OCI-LY7 (cell line): ENCODE measurements at regions not wholly inside any gene's neighbourhood (a gene's known extent, or its start where the extent isn't known, plus 50 kb on each side); places are given as distances from the start of the nearest gene placed in this dataset.

Source experiments
- BruUV-seq: library from RNA; stranded (reverse); fragments of 400-500 nt; replicated peaks from 2 replicates; lab custom pipeline; 2021; lab: Mats Ljungman, UMichigan
- CTCF ChIA-PET: fragments of 300-600 bp; sonication (Branson Sonifier 250); formaldehyde crosslinking; loops from one replicate; lab custom pipeline; 2022; ENCODE audit warnings: antibody characterized with exemption; ENCODE audit not compliant: unreplicated experiment; lab: Charles Lee
- POLR2A ChIA-PET: fragments of 300-600 bp; sonication (Branson Sonifier 250); formaldehyde crosslinking; loops from one replicate; lab custom pipeline; 2022; ENCODE audit warnings: antibody characterized with exemption; lab: Charles Lee
- DNase-seq: peaks from one replicate; pipeline ENCODE4 v3.0.0-alpha.2; 2015; ENCODE audit warnings: low spot score
- H2AFZ ChIP-seq: fragments of 200-600 bp; sonication (generic), shearing (Covaris generic); 2 replicates; pipeline ENCODE4 v1.6.1; 2014; ENCODE audit warnings: mild to moderate bottlenecking, antibody characterized with exemption, low read length, moderate library complexity
- H3K27ac ChIP-seq: fragments of 200-600 bp; sonication (generic); 2 replicates; pipeline ENCODE4 v1.5.1; 2014; ENCODE audit warnings: mixed run types, low read depth, mild to moderate bottlenecking, moderate library complexity, low read length, inconsistent platforms; ENCODE audit not compliant: poor library complexity, severe bottlenecking
- H3K36me3 ChIP-seq: fragments of 200-600 bp; sonication (generic); 2 replicates; pipeline ENCODE4 v1.6.1; 2014; ENCODE audit warnings: mild to moderate bottlenecking, antibody characterized with exemption, low read length, moderate library complexity, mixed read lengths; ENCODE audit not compliant: insufficient read depth
- H3K4me1 ChIP-seq: fragments of 200-600 bp; sonication (generic); 2 replicates; pipeline ENCODE4 v1.5.1; 2014; ENCODE audit warnings: mild to moderate bottlenecking, low read length; ENCODE audit not compliant: insufficient read depth, poor library complexity, severe bottlenecking
- H3K4me2 ChIP-seq: fragments of 200-600 bp; sonication (generic); 2 replicates; pipeline ENCODE4 v1.6.1; 2014; ENCODE audit warnings: mild to moderate bottlenecking, low read length
- H3K4me3 ChIP-seq: fragments of 200-600 bp; sonication (generic); 2 replicates; pipeline ENCODE4 v1.5.1; 2014; ENCODE audit warnings: mild to moderate bottlenecking, low read depth, low read length; ENCODE audit not compliant: poor library complexity, severe bottlenecking
- H3K79me2 ChIP-seq: fragments of 200-600 bp; sonication (generic); 2 replicates; pipeline ENCODE4 v1.6.1; 2016; ENCODE audit warnings: low read depth, mild to moderate bottlenecking, low read length, moderate library complexity, mixed read lengths; ENCODE audit not compliant: insufficient read depth
- H3K9me2 ChIP-seq: fragments of 200-600 bp; sonication (generic); 2 replicates; pipeline ENCODE4 v1.6.1; 2016; ENCODE audit warnings: mild to moderate bottlenecking, low read length, mixed read lengths; ENCODE audit not compliant: insufficient read depth
- H3K9me3 ChIP-seq: fragments of 200-600 bp; sonication (generic); 2 replicates; pipeline ENCODE4 v1.6.1; 2014; ENCODE audit warnings: mild to moderate bottlenecking, mixed run types, low read length, mixed read lengths
- H4K20me1 ChIP-seq: fragments of 200-600 bp; sonication (generic); 2 replicates; pipeline ENCODE4 v1.6.1; 2014; ENCODE audit warnings: mild to moderate bottlenecking, antibody characterized with exemption, low read length, moderate library complexity, mixed read lengths; ENCODE audit not compliant: insufficient read depth
- EZH2phosphoT487 ChIP-seq: fragments of 200-600 bp; sonication (generic); IDR thresholded peaks from 2 replicates; pipeline ENCODE4 v1.6.1; 2018; ENCODE audit warnings: low read depth, borderline replicate concordance, mild to moderate bottlenecking, mixed run types, antibody characterized with exemption, low read length, moderate library complexity, mixed read lengths
- intact Hi-C: fragments of 100-400 bp; cut with micrococcal nuclease; formaldehyde crosslinking; loops from one replicate; pipeline ENCODE4 v1.10.0; 2022; ENCODE audit not compliant: unreplicated experiment
- TF ChIP-seq, protein P1 (sequence below): fragments of 200-600 bp; sonication (generic); conservative IDR thresholded peaks from 2 replicates; pipeline ENCODE4 v1.5.1; 2014; ENCODE audit warnings: mild to moderate bottlenecking, antibody characterized with exemption, low read length, moderate library complexity, mixed read lengths

DNA sequence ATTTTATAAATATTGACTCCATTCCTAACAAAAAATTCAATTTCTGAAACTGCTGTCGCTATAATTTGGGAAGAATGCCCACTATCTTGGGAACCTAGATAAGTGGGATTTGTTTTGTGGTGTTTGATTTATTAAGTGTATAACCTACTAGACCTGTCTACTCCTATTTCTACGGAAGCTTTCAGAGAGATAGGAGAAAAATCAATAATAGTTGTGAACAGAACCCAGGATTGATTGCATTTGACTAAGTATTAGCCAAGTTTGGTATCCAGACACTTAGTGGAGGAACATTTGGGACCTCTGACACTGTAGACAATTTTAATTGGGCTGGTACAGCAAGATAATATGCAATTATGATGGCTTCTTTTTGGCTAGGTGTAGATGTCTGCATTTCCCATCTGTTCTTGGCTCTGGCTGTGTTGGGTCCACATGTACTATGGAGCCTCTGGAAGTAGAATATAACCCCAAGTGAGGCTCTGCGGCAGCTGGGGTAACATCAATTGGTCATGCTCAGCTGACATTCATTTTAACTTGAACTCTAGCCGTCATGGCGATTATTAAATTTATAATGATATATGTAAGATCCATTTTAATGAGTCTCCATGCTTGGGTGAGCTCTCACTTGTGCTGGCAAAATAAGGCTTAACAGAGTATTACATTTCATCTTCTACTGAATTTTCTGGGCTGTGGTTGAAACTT is 111.5 kb upstream of the E2F8 start:
- Histone ChIP-seq H3K4me3 (no peak overlapping the region), H3K4me1 (no peaks in the 10 kb centered on the region), H2AFZ (no peak overlapping the region), H4K20me1 (no peaks in the 10 kb centered on the region), H3K36me3 (no peaks in the 10 kb centered on the region), H3K27ac (no peak overlapping the region), H3K9me2 (no peaks in the 10 kb centered on the region), H3K4me2 (no peak overlapping the region), H3K9me3 (no peaks in the 10 kb centered on the region), H3K79me2 (no peaks in the 10 kb centered on the region)
- no peak for DNase-seq
- TF ChIP-seq, protein P1, sequence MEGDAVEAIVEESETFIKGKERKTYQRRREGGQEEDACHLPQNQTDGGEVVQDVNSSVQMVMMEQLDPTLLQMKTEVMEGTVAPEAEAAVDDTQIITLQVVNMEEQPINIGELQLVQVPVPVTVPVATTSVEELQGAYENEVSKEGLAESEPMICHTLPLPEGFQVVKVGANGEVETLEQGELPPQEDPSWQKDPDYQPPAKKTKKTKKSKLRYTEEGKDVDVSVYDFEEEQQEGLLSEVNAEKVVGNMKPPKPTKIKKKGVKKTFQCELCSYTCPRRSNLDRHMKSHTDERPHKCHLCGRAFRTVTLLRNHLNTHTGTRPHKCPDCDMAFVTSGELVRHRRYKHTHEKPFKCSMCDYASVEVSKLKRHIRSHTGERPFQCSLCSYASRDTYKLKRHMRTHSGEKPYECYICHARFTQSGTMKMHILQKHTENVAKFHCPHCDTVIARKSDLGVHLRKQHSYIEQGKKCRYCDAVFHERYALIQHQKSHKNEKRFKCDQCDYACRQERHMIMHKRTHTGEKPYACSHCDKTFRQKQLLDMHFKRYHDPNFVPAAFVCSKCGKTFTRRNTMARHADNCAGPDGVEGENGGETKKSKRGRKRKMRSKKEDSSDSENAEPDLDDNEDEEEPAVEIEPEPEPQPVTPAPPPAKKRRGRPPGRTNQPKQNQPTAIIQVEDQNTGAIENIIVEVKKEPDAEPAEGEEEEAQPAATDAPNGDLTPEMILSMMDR, result no peak
- TF ChIP-seq EZH2phosphoT487, result no peak
- CTCF ChIA-PET, result no interaction called here
- POLR2A ChIA-PET, result no interaction called here
- intact Hi-C loops, result no loop called here
- BruUV-seq, result no TSS peak

- no peaks in the 10 kb centered on the region for H3K36me3 ChIP-seq
- no peak overlapping the region for H3K27ac ChIP-seq
- no peak for TF ChIP-seq EZH2phosphoT487
- TF ChIP-seq, protein P1, result no peak
- H3K9me2 ChIP-seq, result no peaks in the 10 kb centered on the region
- H3K4me1 ChIP-seq, result no peaks in the 10 kb centered on the region
- no peak overlapping the region for H3K4me3 ChIP-seq
- CTCF ChIA-PET, result no interaction called here
- no TSS peak for BruUV-seq
- intact Hi-C loops, result no loop called here
- no peak for DNase-seq
- no peak overlapping the region for H3K4me2 ChIP-seq
- H3K9me3 ChIP-seq, result no peaks in the 10 kb centered on the region
- no peak overlapping the region for H2AFZ ChIP-seq
- POLR2A ChIA-PET, result interaction anchor here (0.7 kb wide), 3 partner anchors 75 to 377 kb away, joined by 3 to 7 read pairs (median 5); no protein-coding TSS in a partner anchor
- H4K20me1 ChIP-seq, result no peaks in the 10 kb centered on the region
- H3K79me2 ChIP-seq, result no peaks in the 10 kb centered on the region
These were observed 110.7 kb upstream of the E2F8 start for GRCh38 chr11:19351426-19351825.

DNA sequence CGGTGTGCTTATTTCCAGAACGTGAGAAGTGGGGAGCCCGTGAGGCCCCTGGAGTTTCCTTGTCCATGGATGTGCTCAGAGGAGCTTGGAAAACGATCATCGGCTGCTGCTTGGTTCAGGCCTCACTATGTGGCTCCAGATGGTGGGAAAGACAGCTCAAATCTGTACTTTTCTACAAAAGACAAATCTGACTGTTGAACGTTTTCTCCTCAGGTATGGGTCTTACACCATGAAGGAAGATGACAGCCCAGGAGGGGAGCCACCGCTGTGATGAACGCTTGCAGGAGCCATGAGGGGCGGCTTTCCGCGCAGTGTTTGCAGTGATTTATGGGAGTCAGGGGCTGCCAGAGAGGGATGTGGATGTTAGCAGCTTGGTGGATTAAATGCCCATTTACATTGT is 109.4 kb upstream of the E2F8 start:
- no peak overlapping the region for H3K4me3 ChIP-seq
- H4K20me1 ChIP-seq, result no peaks in the 10 kb centered on the region
- no peaks in the 10 kb centered on the region for H3K4me1 ChIP-seq
- intact Hi-C loops, result no loop called here
- no peaks in the 10 kb centered on the region for H3K9me2 ChIP-seq
- no peaks in the 10 kb centered on the region for H3K36me3 ChIP-seq
- no peak for DNase-seq
- ChIA-PET POLR2A (interaction anchor here (0.6 kb wide), 1 partner anchor 67 kb away, joined by 3 read pairs; no protein-coding TSS in a partner anchor), CTCF (no interaction called here)
- H2AFZ ChIP-seq, result no peak overlapping the region
- TF ChIP-seq, protein P1, result no peak
- no peak for TF ChIP-seq EZH2phosphoT487
- no peak overlapping the region for H3K4me2 ChIP-seq
- no peaks in the 10 kb centered on the region for H3K9me3 ChIP-seq
- no TSS peak for BruUV-seq
- no peaks in the 10 kb centered on the region for H3K79me2 ChIP-seq
- no peak overlapping the region for H3K27ac ChIP-seq
